GM18861 (cell line): ENCODE measurements at regions not wholly inside any gene's neighbourhood (a gene's known extent, or its start where the extent isn't known, plus 50 kb on each side); places are given as distances from the start of the nearest gene placed in this dataset.

Source experiments
- ATAC-seq: cut with Tn5 transposase; IDR thresholded peaks from one replicate; pipeline ENCODE4 v1.9.1; 2021; ENCODE audit not compliant: unreplicated experiment

DNA sequence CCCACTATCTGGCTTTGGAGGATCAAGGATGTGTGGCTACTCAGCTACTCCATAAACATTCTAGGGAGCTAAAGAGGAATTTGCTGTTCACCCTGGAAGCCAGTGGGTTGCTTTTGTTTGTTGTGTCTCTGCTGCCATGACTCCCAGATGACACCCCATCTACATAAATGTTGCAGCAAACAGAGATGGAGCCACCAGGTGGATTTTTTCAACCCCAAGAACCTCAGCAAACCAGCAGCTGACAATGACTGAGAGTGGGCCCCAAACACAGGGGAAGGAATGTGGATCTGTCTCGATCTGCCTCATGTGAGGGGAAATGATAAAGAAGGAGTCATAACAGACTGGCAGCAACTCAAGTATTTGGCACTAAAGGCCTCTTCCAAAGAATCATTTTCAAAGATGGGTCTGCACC, 132.7 kb upstream of the TNC start:
- no peak for ATAC-seq

DNA sequence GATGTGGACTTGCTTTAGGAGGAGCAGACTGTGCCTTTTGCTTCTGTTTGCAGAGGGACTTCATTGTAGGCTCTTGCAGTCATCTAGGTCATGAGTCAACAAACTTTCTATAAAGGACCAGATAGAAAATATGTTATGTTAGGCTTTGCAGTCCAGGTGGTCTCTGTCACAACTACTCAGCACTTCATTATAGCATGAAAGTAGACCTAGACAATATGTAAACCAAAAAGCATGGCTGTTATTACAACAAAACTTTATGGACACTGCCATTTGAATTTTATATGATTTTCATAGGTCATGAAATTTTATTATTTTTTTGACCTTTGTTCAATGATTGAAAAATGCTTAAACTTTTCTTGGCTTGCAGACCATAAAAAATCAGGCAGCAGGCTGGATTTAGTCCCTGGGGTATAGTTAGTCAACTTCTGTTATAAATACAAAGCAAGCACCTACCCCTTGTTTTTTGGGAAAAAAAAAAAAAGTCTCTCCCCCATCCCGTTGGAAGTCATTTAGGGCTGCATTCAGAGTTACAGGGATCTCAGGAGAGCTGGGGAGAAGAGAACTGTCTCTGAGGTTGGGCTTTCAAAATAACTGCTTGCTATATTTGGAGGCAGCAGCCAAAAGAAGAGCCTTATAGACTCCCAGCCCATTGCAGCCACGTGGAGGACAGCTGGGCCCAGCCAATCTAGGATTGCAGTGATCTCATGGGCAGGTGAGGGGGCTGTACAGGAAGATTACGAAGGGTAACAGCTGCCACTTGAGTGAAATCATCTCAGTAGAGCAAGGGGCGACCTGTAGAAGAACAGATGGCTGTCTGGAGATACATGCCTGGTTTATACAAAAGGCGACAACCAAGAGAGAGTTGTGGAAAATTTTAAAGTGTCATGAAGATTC, 136.6 kb upstream of the TNC start:
- ATAC-seq: no peak

GRCh38 chr9:115261656-115262081, 143.7 kb upstream of the TNC start:
- no peak for ATAC-seq

DNA sequence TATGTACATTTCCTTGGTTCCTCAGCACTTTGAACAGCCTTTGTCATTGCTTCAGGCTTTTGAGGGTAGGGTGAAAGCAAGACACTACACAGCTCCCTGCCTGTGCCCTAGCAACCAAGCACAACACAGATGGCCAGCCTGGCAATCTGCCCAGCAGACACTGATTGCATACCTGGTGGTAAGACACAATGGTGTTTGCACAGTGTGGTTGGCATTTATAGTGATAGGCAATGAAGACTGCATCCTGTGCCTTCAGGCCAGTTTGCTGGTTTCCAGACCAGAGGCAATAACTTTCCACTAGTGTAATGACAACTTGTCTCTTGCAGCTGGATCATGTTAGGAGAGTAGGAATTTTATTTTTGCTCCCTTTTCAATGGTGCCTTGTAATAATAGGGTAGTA, 144.5 kb upstream of the TNC start:
- ATAC-seq: no peak

DNA sequence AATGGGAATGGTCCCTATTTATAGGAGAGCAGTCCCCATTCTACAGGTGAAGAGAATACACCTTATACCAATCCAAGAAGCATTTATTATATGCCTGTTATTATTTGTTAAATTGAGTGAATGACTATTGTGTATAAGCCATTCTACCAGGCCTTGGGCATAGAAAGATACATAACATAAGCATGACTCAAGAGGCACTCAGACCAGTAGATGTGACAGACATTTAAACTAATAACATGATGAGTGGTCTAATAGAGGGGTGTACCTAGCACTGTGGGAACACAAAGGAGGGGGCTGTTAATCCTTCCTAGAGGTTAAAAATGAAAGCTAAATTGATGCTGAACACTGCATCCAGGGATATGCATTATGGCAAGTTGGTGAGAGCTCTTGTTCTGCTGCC, 145.0 kb upstream of the TNC start:
- no peak for ATAC-seq

DNA sequence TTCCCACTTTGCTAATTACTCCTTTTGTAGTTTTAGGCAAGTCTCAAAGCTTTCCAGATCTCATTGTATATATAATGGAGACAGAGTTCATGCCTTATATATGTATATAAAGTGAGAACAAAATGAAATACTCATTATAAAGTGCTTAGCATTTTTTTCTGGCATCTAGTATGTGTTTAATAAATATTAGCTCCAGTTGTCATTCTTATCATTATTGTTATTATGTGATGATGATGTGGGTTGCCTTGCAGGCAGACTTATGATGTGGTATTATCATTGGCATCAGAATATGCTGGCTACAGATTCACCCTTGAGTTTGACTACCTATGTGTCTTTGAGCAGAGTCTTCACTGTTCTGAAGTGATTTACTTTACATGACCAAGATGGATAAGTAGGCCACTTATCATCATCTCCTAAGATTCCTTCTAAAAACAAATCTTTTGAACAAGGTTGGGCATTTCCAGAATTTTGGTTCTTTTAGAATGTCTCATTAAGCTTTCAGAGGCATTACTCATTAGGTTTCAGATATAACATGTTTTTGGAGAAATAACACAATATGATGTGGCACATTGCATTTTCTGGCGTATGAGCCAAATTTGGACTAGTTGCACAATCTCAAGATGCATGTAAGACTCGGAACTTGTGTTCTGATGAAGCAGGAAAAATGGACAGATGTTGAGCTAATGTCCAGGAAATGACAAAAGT, 145.6 kb upstream of the TNC start:
- no peak for ATAC-seq

- no peak for ATAC-seq
Observed at GRCh38 chr9:115264313-115264712, 146.4 kb upstream of the TNC start.

GRCh38 chr9:115267790-115268189, 149.8 kb upstream of the TNC start:
- no peak for ATAC-seq

DNA sequence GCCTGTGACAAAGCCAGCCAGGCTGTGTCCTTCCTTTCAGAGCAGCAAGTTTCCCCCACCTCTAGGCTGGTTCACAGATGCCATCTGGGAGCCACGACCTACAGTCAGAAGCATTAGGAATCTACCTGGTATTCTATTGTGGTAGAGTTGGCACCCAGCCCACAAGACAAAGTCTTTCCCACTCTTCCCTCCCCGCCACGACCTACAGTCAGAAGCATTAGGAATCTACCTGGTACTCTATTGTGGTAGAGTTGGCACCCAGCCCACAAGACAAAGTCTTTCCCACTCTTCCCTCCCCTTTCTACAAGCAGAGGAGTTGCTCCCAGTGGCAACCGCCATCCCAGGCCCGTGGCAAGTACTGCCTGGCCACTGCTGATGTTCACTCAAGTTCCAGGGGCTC, 157.8 kb upstream of the TNC start:
- ATAC-seq: no peak

DNA sequence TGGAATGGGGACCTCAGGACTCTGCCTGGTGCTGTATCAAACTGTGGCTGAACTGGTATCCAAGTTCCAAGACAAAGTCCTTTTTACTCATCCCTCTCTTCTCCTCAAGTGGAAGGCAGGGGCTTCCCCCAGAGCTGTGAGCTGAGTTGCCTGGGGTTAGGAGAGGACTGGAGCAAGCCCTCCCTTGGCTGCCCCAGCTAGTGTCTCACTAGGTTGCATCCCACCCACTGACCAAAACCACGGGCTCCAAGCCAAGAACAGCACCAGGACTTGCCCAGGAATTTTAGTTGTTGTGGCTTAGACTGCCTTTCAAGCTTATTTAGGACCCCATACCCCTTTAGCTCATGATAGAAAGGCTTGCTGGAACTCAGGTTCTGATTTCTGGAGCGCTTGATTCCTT, 158.7 kb upstream of the TNC start:
- no peak for ATAC-seq

- ATAC-seq: no peak
Observed at GRCh38 chr9:115277301-115277700, 159.3 kb upstream of the TNC start.

- ATAC-seq: no peak
Observed at GRCh38 chr9:115278326-115279035, 160.5 kb upstream of the TNC start.

DNA sequence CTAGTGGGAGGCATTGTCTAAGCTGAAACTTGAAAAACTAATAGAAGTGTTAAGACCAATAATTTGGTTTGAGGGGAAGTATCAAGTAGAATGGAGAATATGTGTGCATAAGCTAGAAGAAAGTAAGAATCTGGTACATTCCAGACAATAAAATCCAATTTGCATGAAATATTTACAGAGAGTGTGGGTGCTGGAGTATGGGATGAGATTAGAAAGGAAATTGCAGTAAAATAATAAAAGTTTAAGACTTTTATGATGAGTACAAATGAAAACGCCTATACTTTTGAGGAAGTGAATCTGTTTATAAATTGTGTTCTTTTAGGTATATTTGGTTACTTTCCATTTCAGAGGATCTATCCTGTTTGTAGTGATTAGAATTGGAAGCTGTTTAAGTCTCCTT, 165.4 kb upstream of the TNC start:
- no peak for ATAC-seq

DNA sequence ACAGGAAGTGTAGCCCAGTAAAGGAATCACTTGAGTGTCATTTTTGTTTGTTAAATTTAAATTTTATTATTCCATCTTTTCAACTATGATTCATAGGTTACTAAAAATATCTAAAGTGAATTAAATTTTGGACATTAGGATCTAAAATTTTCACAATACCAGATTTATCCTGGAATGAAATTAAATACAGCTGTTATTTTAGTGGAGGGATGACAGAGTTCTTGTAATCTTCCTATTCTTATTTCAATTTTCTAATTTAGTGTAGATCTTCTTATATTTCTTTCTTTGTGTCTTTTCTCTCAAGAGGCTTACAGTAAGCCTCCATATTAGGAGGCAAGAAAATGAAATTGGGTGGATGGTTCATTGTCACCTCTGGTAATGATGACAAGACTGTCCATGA, 167.9 kb upstream of the TNC start:
- ATAC-seq: no peak

DNA sequence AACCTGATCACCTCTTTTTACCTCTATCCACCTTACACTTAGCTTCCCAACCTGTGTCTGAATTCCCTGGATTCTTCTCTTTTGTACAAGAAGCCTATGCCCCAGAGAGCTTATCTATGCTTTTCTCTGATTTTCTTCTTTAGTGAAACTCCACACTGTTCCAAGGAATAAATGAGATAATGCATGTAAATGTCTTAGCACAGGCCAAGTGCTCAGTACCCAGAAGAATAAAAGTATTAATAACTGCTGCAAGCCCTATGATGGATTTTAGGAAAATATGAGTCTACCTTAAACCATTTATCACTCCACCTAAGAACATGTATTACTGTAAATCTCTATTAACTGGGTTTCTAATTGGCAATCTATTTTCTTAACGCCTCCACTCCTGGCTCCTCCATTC, 168.5 kb upstream of the TNC start:
- no peak for ATAC-seq

DNA sequence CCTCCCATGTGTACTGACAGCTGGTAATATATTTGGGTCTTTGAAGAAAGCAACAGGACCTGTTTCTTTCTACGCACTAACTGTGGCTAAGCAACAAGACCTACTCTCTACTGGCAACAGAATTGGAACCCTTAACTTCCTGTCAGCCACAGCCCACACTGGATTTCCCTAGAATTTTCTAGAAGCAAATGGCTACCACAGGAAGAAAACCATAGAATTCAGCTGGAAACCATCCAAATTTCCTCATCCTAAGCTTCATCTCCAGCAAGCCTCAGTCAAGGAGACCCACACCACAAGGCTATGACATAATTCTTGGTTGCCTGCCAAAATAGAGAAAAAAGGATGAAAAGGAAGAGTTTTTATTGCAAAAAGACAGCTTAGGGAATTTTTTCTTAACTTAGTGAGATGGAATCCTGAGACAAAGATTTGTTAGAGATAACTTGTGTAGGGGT, 171.8 kb upstream of the TNC start:
- ATAC-seq: no peak

DNA sequence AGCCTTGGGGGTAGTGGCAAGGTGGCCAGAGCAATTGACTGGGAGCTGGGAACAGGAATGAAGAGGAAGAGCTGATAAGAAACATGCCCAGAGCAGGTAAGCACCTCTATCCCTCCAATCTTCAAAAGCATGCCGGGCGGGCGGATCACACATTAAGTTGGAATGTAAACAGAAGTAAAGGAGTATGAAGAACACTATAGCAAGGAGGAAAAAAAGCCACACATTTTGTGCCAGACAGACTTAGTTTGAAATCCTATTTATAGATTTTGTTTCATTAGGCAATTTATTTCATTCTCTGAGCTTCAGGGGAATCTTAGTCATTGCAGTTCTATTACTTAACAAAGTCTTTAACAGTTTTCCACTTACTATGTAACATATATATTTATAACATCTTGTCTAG, 173.9 kb upstream of the TNC start:
- no peak for ATAC-seq

GRCh38 chr9:115292584-115293279, 174.8 kb upstream of the TNC start:
- no peak for ATAC-seq

GRCh38 chr9:115295734-115296133, 177.8 kb upstream of the TNC start:
- ATAC-seq: no peak

GRCh38 chr9:115296831-115297565, 179.0 kb upstream of the TNC start:
- ATAC-seq: no peak
